Neural cell (in vitro differentiated cells): ENCODE measurements at regions not wholly inside any gene's neighbourhood (a gene's known extent, or its start where the extent isn't known, plus 50 kb on each side); places are given as distances from the start of the nearest gene placed in this dataset.

Experiments
- H2AFZ ChIP-seq: fragments of 200-600, 300-800 bp; sonication (generic), shearing (Covaris generic); 2 replicates; pipeline ENCODE4 v1.6.0; 2014; ENCODE audit warnings: low read depth, mild to moderate bottlenecking, antibody characterized with exemption, low read length, moderate library complexity
- H3F3A ChIP-seq: fragments of 200-600 bp; shearing (Covaris generic); 2 replicates; pipeline ENCODE4 v1.6.1; 2016; ENCODE audit warnings: mild to moderate bottlenecking, moderate library complexity, mixed read lengths, antibody characterized with exemption, low read length; ENCODE audit not compliant: insufficient read depth, poor library complexity, severe bottlenecking
- H3K27ac ChIP-seq: fragments of 200-600, 300-800 bp; sonication (generic), shearing (Covaris generic); 2 replicates; pipeline ENCODE4 v1.5.1; 2014; ENCODE audit warnings: mild to moderate bottlenecking, low read length, moderate library complexity
- H3K27me3 ChIP-seq: fragments of 300-800, 200-600 bp; sonication (generic), shearing (Covaris generic); 2 replicates; pipeline ENCODE4 v1.6.0; 2014; ENCODE audit warnings: mild to moderate bottlenecking, low read depth, low read length, moderate library complexity; ENCODE audit not compliant: insufficient read depth
- H3K36me3 ChIP-seq: fragments of 300-800, 200-600 bp; sonication (generic), shearing (Covaris generic); 2 replicates; pipeline ENCODE4 v1.5.1; 2014; ENCODE audit warnings: mild to moderate bottlenecking, antibody characterized with exemption, low read length, moderate library complexity; ENCODE audit not compliant: insufficient read depth
- H3K4me2 ChIP-seq: fragments of 300-800, 200-600 bp; sonication (generic), shearing (Covaris generic); 2 replicates; pipeline ENCODE4 v1.6.0; 2014; ENCODE audit warnings: mild to moderate bottlenecking, low read length
- H3K4me3 ChIP-seq: fragments of 300-800, 200-600 bp; sonication (generic), shearing (Covaris generic); 2 replicates; pipeline ENCODE4 v1.5.1; 2014; ENCODE audit warnings: mild to moderate bottlenecking, low read length, moderate library complexity
- H3K79me2 ChIP-seq: fragments of 200-600 bp; shearing (Covaris generic); replicated peaks from 2 replicates; pipeline ENCODE4 v1.6.0; 2014; ENCODE audit warnings: mild to moderate bottlenecking, low read length, moderate library complexity; ENCODE audit not compliant: insufficient read depth
- H3K9ac ChIP-seq: fragments of 300-800, 200-600 bp; sonication (generic), shearing (Covaris generic); 2 replicates; pipeline ENCODE4 v1.6.1; 2016; ENCODE audit warnings: mild to moderate bottlenecking, low read length, mixed read lengths
- H3K9me2 ChIP-seq: fragments of 200-600 bp; shearing (Covaris generic); 2 replicates; pipeline ENCODE4 v1.6.1; 2016; ENCODE audit warnings: mild to moderate bottlenecking, low read length, mixed read lengths; ENCODE audit not compliant: insufficient read depth
- H3K9me3 ChIP-seq: fragments of 200-600, 300-800 bp; sonication (generic), shearing (Covaris generic); 2 replicates; pipeline ENCODE4 v1.6.1; 2016; ENCODE audit warnings: mild to moderate bottlenecking, mixed run types, low read length, moderate library complexity, mixed read lengths
- H4K20me1 ChIP-seq: fragments of 200-600 bp; shearing (Covaris generic); 2 replicates; pipeline ENCODE4 v1.6.1; 2016; ENCODE audit warnings: mild to moderate bottlenecking, mixed run types; ENCODE audit not compliant: insufficient read depth
- EP300 ChIP-seq: fragments of 450-650 bp; conservative IDR thresholded peaks from 2 replicates; pipeline ENCODE4 v1.6.1; 2014; ENCODE audit warnings: antibody characterized with exemption, mild to moderate bottlenecking, moderate library complexity; ENCODE audit not compliant: poor library complexity, severe bottlenecking
- EZH2 ChIP-seq: fragments of 200-600, 300-800 bp; shearing (Covaris generic), sonication (generic); IDR thresholded peaks from 2 replicates; pipeline ENCODE4 v1.6.1; 2014; ENCODE audit warnings: antibody characterized with exemption, low read length, borderline replicate concordance, mild to moderate bottlenecking; ENCODE audit not compliant: insufficient read depth, poor library complexity, severe bottlenecking
- MXI1 ChIP-seq: fragments of 450-650 bp; conservative IDR thresholded peaks from 2 replicates; pipeline ENCODE4 v1.6.1; 2014; ENCODE audit warnings: antibody characterized with exemption, mild to moderate bottlenecking; ENCODE audit not compliant: poor library complexity, severe bottlenecking
- POLR2AphosphoS5 ChIP-seq: IDR thresholded peaks from 2 replicates; pipeline ENCODE4 v1.6.1; 2012
- RAD21 ChIP-seq: fragments of 450-650 bp; conservative IDR thresholded peaks from 2 replicates; pipeline ENCODE4 v1.6.1; 2014; ENCODE audit warnings: antibody characterized with exemption, mild to moderate bottlenecking, moderate library complexity
- SMC3 ChIP-seq: fragments of 450-650 bp; conservative IDR thresholded peaks from 2 replicates; pipeline ENCODE4 v1.6.1; 2014; ENCODE audit warnings: antibody characterized with exemption, mild to moderate bottlenecking, moderate library complexity; ENCODE audit not compliant: poor library complexity
- TAF1 ChIP-seq: IDR thresholded peaks from 2 replicates; pipeline ENCODE4 v1.6.1; 2012; ENCODE audit warnings: low read depth
- TF ChIP-seq, protein P1 (sequence below): IDR thresholded peaks from 2 replicates; pipeline ENCODE4 v1.6.1; 2012; ENCODE audit warnings: borderline replicate concordance
- TF ChIP-seq, protein P2 (sequence below): fragments of 450-650 bp; IDR thresholded peaks from 2 replicates; pipeline ENCODE4 v1.5.1; 2014; ENCODE audit warnings: antibody characterized with exemption, mild to moderate bottlenecking, moderate library complexity; ENCODE audit not compliant: poor library complexity, severe bottlenecking

DNA sequence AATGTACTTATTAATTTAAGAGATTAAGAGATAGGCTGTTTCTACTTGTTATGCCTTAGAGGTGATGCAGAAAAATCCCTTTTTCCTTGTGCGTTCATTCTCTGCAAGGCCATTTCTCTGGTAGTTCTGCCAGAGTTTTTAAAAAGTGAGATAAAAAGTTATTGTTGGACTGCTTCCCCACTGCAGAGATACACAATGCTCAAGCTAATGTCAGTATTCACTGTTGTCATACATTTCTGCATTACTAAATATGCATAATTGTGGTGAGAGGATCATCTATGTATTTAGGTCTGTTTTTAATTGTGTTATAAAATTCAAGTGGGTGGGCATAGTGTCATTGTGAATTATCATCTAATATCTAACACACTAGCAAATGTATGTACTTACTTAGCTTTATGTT, 600.4 kb downstream of the HTR1B start:
- H3K4me2 ChIP-seq = no peak overlapping the region
- no peak overlapping the region for H3K9ac ChIP-seq
- H3K9me2 ChIP-seq = no peaks in the 10 kb centered on the region
- no peaks in the 10 kb centered on the region for H3K9me3 ChIP-seq
- H4K20me1 ChIP-seq = no peaks in the 10 kb centered on the region
- no peak overlapping the region for H2AFZ ChIP-seq
- H3K4me3 ChIP-seq = no peak overlapping the region
- H3K27me3 ChIP-seq = no peaks in the 10 kb centered on the region
- no peak overlapping the region for H3K27ac ChIP-seq
- no peaks in the 10 kb centered on the region for H3F3A ChIP-seq
- TF ChIP-seq POLR2AphosphoS5 (no peak), SMC3 (no peak), MXI1 (no peak), EZH2 (no peak)
- TF ChIP-seq, protein P1, sequence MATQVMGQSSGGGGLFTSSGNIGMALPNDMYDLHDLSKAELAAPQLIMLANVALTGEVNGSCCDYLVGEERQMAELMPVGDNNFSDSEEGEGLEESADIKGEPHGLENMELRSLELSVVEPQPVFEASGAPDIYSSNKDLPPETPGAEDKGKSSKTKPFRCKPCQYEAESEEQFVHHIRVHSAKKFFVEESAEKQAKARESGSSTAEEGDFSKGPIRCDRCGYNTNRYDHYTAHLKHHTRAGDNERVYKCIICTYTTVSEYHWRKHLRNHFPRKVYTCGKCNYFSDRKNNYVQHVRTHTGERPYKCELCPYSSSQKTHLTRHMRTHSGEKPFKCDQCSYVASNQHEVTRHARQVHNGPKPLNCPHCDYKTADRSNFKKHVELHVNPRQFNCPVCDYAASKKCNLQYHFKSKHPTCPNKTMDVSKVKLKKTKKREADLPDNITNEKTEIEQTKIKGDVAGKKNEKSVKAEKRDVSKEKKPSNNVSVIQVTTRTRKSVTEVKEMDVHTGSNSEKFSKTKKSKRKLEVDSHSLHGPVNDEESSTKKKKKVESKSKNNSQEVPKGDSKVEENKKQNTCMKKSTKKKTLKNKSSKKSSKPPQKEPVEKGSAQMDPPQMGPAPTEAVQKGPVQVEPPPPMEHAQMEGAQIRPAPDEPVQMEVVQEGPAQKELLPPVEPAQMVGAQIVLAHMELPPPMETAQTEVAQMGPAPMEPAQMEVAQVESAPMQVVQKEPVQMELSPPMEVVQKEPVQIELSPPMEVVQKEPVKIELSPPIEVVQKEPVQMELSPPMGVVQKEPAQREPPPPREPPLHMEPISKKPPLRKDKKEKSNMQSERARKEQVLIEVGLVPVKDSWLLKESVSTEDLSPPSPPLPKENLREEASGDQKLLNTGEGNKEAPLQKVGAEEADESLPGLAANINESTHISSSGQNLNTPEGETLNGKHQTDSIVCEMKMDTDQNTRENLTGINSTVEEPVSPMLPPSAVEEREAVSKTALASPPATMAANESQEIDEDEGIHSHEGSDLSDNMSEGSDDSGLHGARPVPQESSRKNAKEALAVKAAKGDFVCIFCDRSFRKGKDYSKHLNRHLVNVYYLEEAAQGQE = no peak
- no peaks in the 10 kb centered on the region for H3K79me2 ChIP-seq
- H3K36me3 ChIP-seq = no peaks in the 10 kb centered on the region

DNA sequence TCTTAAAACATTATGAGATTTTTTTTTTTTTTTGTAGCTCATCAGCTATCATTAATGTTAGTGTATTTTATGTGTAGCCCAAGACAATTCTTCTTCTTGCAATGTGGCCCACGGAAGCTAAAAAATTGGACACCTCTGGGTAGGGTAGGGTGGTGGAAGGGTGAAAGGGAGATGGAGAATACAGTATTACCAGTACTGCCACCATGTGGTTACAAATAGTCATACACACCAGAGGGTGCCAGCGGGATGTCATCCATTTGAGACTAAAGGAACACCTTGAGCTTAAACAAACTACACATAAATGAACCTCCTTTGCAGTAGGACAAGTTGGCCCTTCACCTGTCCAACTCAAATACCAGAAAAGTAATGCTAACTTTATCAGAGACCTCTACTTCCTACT, 601.9 kb downstream of the HTR1B start:
- Histone ChIP-seq H3K36me3 (no peaks in the 10 kb centered on the region), H3K9me3 (no peaks in the 10 kb centered on the region), H3K4me2 (no peak overlapping the region), H3K9ac (no peak overlapping the region), H3K9me2 (no peaks in the 10 kb centered on the region), H3F3A (no peaks in the 10 kb centered on the region), H3K4me3 (no peak overlapping the region), H3K79me2 (no peaks in the 10 kb centered on the region), H4K20me1 (no peaks in the 10 kb centered on the region), H2AFZ (no peak overlapping the region), H3K27me3 (no peaks in the 10 kb centered on the region), H3K27ac (no peak overlapping the region)
- no peak for TF ChIP-seq SMC3
- TF ChIP-seq, protein P2, sequence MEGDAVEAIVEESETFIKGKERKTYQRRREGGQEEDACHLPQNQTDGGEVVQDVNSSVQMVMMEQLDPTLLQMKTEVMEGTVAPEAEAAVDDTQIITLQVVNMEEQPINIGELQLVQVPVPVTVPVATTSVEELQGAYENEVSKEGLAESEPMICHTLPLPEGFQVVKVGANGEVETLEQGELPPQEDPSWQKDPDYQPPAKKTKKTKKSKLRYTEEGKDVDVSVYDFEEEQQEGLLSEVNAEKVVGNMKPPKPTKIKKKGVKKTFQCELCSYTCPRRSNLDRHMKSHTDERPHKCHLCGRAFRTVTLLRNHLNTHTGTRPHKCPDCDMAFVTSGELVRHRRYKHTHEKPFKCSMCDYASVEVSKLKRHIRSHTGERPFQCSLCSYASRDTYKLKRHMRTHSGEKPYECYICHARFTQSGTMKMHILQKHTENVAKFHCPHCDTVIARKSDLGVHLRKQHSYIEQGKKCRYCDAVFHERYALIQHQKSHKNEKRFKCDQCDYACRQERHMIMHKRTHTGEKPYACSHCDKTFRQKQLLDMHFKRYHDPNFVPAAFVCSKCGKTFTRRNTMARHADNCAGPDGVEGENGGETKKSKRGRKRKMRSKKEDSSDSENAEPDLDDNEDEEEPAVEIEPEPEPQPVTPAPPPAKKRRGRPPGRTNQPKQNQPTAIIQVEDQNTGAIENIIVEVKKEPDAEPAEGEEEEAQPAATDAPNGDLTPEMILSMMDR = no peak
- TF ChIP-seq TAF1 = no peak
- TF ChIP-seq RAD21 = no peak
- no peak for TF ChIP-seq POLR2AphosphoS5
- no peak for TF ChIP-seq MXI1
- no peak for TF ChIP-seq EZH2
- TF ChIP-seq EP300 = no peak
- TF ChIP-seq, protein P1 = no peak
